IMR-90 (cell line): ENCODE measurements at regions not wholly inside any gene's neighbourhood (a gene's known extent, or its start where the extent isn't known, plus 50 kb on each side); places are given as distances from the start of the nearest gene placed in this dataset.

ENCODE experiments used
- ATAC-seq: fragments of 200-7000 bp; cut with Tn5 transposase; 2 replicates; pipeline ENCODE4 v1.9.1; 2020; ENCODE audit warnings: low read depth, mild to moderate bottlenecking, moderate library complexity
- BruUV-seq: library from RNA; stranded (reverse); fragments of 400-500 nt; replicated peaks from 2 replicates; lab custom pipeline; 2021; lab: Mats Ljungman, UMichigan
- CTCF ChIA-PET: fragments of 300-600 bp; formaldehyde crosslinking; extraction: SDS; loops from one replicate; lab custom pipeline; 2021; ENCODE audit warnings: antibody characterized with exemption; lab: Yijun Ruan, JAX
- POLR2A ChIA-PET: fragments of 300-600 bp; sonication (Branson Sonifier 250); formaldehyde crosslinking; loops from one replicate; lab custom pipeline; 2022; ENCODE audit warnings: antibody characterized with exemption; ENCODE audit not compliant: unreplicated experiment; lab: Charles Lee
- DNase-seq: peaks from one replicate; pipeline ENCODE4 v3.0.0; 2013
- H2AFZ ChIP-seq: replicated peaks from 2 replicates; pipeline ENCODE3; 2013; ENCODE audit warnings: low read length, mild to moderate bottlenecking; ENCODE audit not compliant: poor library complexity
- H2AK5ac ChIP-seq: 2 replicates; pipeline ENCODE4 v1.6.1; 2013; ENCODE audit warnings: low read depth, low read length, inconsistent platforms
- H2AK9ac ChIP-seq: replicated peaks from 2 replicates; pipeline ENCODE3; 2013; ENCODE audit warnings: mild to moderate bottlenecking, low read depth, low read length, moderate library complexity; ENCODE audit not compliant: poor library complexity
- H2BK120ac ChIP-seq: 2 replicates; pipeline ENCODE4 v1.6.1; 2013; ENCODE audit warnings: low read depth, low read length, inconsistent platforms
- H2BK15ac ChIP-seq: 3 replicates; pipeline ENCODE4 v1.6.1; 2013; ENCODE audit warnings: low read depth, low read length, inconsistent platforms
- H2BK20ac ChIP-seq: 2 replicates; pipeline ENCODE4 v1.6.1; 2013; ENCODE audit warnings: low read depth, mild to moderate bottlenecking, inconsistent platforms, low read length, moderate library complexity
- H2BK5ac ChIP-seq: 2 replicates; pipeline ENCODE4 v1.6.1; 2013; ENCODE audit warnings: mild to moderate bottlenecking, low read depth, low read length, inconsistent platforms; ENCODE audit not compliant: poor library complexity, severe bottlenecking
- H3K14ac ChIP-seq: replicated peaks from 2 replicates; pipeline ENCODE4 v1.6.1; 2013; ENCODE audit warnings: low read depth, low read length, inconsistent platforms
- H3K18ac ChIP-seq: 2 replicates; pipeline ENCODE4 v1.6.1; 2013; ENCODE audit warnings: low read depth, low read length, control low read depth
- H3K23ac ChIP-seq: 2 replicates; pipeline ENCODE4 v1.6.1; 2013; ENCODE audit warnings: low read depth, low read length, inconsistent platforms
- H3K27ac ChIP-seq: 2 replicates; pipeline ENCODE4 v1.5.1; 2013; ENCODE audit warnings: mild to moderate bottlenecking, control low read depth, low read length; ENCODE audit not compliant: insufficient read depth
- H3K27me3 ChIP-seq: 2 replicates; pipeline ENCODE4 v1.6.1; 2013; ENCODE audit warnings: low read length; ENCODE audit not compliant: control insufficient read depth, insufficient read depth
- H3K36me3 ChIP-seq: 2 replicates; pipeline ENCODE4 v1.6.1; 2013; ENCODE audit warnings: low read length, mixed read lengths; ENCODE audit not compliant: control insufficient read depth, insufficient read depth
- H3K4ac ChIP-seq: 2 replicates; pipeline ENCODE4 v1.6.1; 2013; ENCODE audit warnings: low read depth, low read length, inconsistent platforms
- H3K4me1 ChIP-seq: 2 replicates; pipeline ENCODE4 v1.6.1; 2013; ENCODE audit warnings: low read length, mixed read lengths; ENCODE audit not compliant: control insufficient read depth, insufficient read depth
- H3K4me2 ChIP-seq: 2 replicates; pipeline ENCODE4 v1.6.1; 2013; ENCODE audit warnings: low read depth, mild to moderate bottlenecking, control low read depth, low read length, moderate library complexity
- H3K4me3 ChIP-seq: 2 replicates; pipeline ENCODE4 v1.5.1; 2013; ENCODE audit warnings: low read depth, mild to moderate bottlenecking, control low read depth, low read length, moderate library complexity; ENCODE audit not compliant: insufficient read depth
- H3K56ac ChIP-seq: 2 replicates; pipeline ENCODE4 v1.6.1; 2013; ENCODE audit warnings: low read length, inconsistent platforms; ENCODE audit not compliant: insufficient read depth; ENCODE audit errors: extremely low read depth
- H3K79me1 ChIP-seq, 2 experiments: 2 replicates each; pipeline ENCODE4 v1.6.1; 2013; ENCODE audit warnings: low read length in 2 of 2, inconsistent platforms in 1 of 2, low read depth in 1 of 2
- H3K9ac ChIP-seq: 2 replicates; pipeline ENCODE4 v1.6.1; 2013; ENCODE audit warnings: low read depth, low read length, control low read depth
- H3K9me1 ChIP-seq: 2 replicates; pipeline ENCODE4 v1.6.1; 2013; ENCODE audit warnings: low read length, inconsistent platforms; ENCODE audit not compliant: insufficient read depth
- H3K9me3 ChIP-seq: 2 replicates; pipeline ENCODE4 v1.6.1; 2013; ENCODE audit warnings: low read length; ENCODE audit not compliant: control insufficient read depth, insufficient read depth
- H4K20me1 ChIP-seq: 2 replicates; pipeline ENCODE4 v1.6.1; 2013; ENCODE audit warnings: low read length, inconsistent platforms; ENCODE audit not compliant: insufficient read depth
- H4K5ac ChIP-seq: 2 replicates; pipeline ENCODE4 v1.6.1; 2013; ENCODE audit warnings: mild to moderate bottlenecking, low read depth, low read length, control low read depth
- H4K8ac ChIP-seq, 2 experiments: 2 replicates each; pipeline ENCODE4 v1.6.1; 2013; ENCODE audit warnings: low read depth in 2 of 2, low read length in 2 of 2, control low read depth in 1 of 2, inconsistent platforms in 1 of 2
- H4K91ac ChIP-seq: 2 replicates; pipeline ENCODE4 v1.6.1; 2013; ENCODE audit warnings: low read depth, low read length, inconsistent platforms; ENCODE audit not compliant: insufficient read depth
- FOS ChIP-seq: fragments of 150-350 bp; IDR thresholded peaks from 2 replicates; pipeline ENCODE4 v1.6.1; 2016; ENCODE audit warnings: low read depth, low read length
- WGBS, 2 experiments: methylation state at CpG; one replicate each; pipeline versions ENCODE4 v1.1.5 to v1.1.7; 2013; ENCODE audit warnings: missing lambda C conversion rate in 2 of 2; ENCODE audit not compliant: insufficient read length in 1 of 2; ENCODE audit errors: extremely low coverage in 2 of 2; 5-methylcytosine and 5-hydroxymethylcytosine counted together
- dilution Hi-C: fragments of 300-500 bp; cut with HindIII; formaldehyde crosslinking; loops from one replicate; pipeline ENCODE4 v1.14.3; 2018; ENCODE audit warnings: low sequenced_read_pairs; ENCODE audit not compliant: unreplicated experiment
- in situ Hi-C: fragments of 300-500 bp; cut with MboI; formaldehyde crosslinking; loops from 3 replicates; pipeline ENCODE4 v1.14.3; 2019; ENCODE audit warnings: low sequenced_read_pairs, inconsistent platforms, mixed read lengths
- intact Hi-C: fragments of 100-400 bp; cut with micrococcal nuclease; formaldehyde crosslinking; loops from 2 replicates; pipeline ENCODE4 v1.10.0; 2022
- TF ChIP-seq, protein P1 (sequence below): conservative IDR thresholded peaks from 2 replicates; pipeline ENCODE4 v1.5.1; 2012; ENCODE audit warnings: mild to moderate bottlenecking, low read depth, low read length, improper control_type of control experiment

DNA sequence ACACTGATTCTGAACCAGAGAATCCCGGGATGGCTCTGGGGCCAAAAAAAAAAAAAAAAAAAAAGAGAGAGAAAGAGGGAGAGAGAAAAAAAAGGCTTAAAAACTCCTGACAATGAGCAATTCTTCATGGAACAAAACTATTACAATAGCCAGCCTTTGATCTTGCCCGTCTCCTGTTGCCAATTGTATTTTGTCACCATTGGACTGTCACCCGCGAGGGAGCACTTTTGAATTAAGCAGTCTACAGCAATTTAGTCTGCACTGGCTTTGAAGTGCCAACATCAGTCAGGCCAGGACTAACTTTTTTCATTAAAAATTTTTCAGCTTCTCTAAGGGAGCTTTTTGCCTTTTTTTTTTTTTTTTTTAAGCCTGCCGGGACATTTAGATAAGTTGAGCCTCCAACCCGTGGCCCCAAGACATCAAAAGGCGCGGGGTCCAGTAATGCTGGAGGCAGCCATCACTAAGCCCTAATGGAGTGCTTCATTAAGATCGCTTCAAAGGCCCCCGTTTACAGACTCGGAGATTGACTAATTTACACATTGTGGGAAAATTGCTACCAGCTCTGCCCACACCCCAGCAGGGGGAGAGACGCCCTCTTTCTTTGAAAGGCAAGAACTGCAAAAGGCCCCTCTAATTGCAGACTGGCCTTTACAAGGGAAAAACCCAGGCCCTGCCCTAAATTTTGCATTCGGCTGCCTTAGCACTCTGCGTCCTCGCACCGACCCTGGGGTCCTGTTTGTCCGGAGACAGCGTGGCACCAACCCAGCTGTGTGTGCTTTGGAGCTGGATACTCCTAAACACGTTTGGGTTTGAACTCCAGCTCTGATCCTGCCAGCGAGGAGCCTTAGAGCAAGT lies 98.1 kb upstream of the MSX1 start:
- H4K8ac ChIP-seq, result no peak overlapping the region

More for the DNA sequence above, 98.1 kb upstream of the MSX1 start:
- Histone ChIP-seq H2BK15ac (no peak overlapping the region), H2AK5ac (no peak overlapping the region), H2BK5ac (no peak overlapping the region), H3K36me3 (no peaks in the 10 kb centered on the region), H3K27me3 (peaks cover 10% of the 10 kb centered on the region; the same call in 1 of the 2 replicates), H3K9me3 (no peaks in the 10 kb centered on the region), H3K4me3 (no peak overlapping the region), H3K27ac (no peak overlapping the region), H3K4me2 (no peak overlapping the region), H3K79me1 (no peaks in the 10 kb centered on the region), H4K20me1 (no peaks in the 10 kb centered on the region), H3K18ac (no peak overlapping the region), H3K56ac (no peak overlapping the region), H3K23ac (no peak overlapping the region), H4K91ac (no peak overlapping the region), H3K9me1 (no peaks in the 10 kb centered on the region), H3K14ac (no peak overlapping the region), H4K5ac (no peak overlapping the region), H2AFZ (no peak overlapping the region), H2BK120ac (no peak overlapping the region), H2AK9ac (no peak overlapping the region), H3K4ac (no peak overlapping the region), H3K9ac (no peak overlapping the region), H3K4me1 (no peaks in the 10 kb centered on the region), H2BK20ac (no peak overlapping the region)
- POLR2A ChIA-PET, result no interaction called here
- in situ Hi-C loops, result no loop called here
- CTCF ChIA-PET, result interaction anchor here (0.7 kb wide), 1 partner anchor 32 kb away, joined by 4 read pairs; no protein-coding TSS in a partner anchor
- dilution Hi-C loops, result no loop called here
- TF ChIP-seq, protein P1, sequence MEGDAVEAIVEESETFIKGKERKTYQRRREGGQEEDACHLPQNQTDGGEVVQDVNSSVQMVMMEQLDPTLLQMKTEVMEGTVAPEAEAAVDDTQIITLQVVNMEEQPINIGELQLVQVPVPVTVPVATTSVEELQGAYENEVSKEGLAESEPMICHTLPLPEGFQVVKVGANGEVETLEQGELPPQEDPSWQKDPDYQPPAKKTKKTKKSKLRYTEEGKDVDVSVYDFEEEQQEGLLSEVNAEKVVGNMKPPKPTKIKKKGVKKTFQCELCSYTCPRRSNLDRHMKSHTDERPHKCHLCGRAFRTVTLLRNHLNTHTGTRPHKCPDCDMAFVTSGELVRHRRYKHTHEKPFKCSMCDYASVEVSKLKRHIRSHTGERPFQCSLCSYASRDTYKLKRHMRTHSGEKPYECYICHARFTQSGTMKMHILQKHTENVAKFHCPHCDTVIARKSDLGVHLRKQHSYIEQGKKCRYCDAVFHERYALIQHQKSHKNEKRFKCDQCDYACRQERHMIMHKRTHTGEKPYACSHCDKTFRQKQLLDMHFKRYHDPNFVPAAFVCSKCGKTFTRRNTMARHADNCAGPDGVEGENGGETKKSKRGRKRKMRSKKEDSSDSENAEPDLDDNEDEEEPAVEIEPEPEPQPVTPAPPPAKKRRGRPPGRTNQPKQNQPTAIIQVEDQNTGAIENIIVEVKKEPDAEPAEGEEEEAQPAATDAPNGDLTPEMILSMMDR, result 0 out of 2 replicates have a peak, but pooled peaks have one; percentile 15
- TF ChIP-seq FOS, result no peak
- no peak for ATAC-seq
- 50% methylated on average over 1 of the region's 20 CpGs; no CpG with 5 or more reads in 1 of the 2 experiments for WGBS, 2 experiments
- BruUV-seq, result no TSS peak
- DNase-seq, result no peak
- intact Hi-C loops, result no loop called here
